Ureter (tissue), 1 donor: ENCODE measurements at regions not wholly inside any gene's neighbourhood (a gene's known extent, or its start where the extent isn't known, plus 50 kb on each side); places are given as distances from the start of the nearest gene placed in this dataset.
"Not testable (repeated sequence)": the region's sequence is repeated elsewhere in the genome, so short reads cannot be mapped to it uniquely, and the experiment has no call there.

Experiments used
- DNase-seq: peaks from one replicate; pipeline ENCODE4 v3.0.0-alpha.2; 2020; ENCODE audit warnings: low spot score
- donor health status: DM: yes; HTN: yes; CAD: no.

DNA sequence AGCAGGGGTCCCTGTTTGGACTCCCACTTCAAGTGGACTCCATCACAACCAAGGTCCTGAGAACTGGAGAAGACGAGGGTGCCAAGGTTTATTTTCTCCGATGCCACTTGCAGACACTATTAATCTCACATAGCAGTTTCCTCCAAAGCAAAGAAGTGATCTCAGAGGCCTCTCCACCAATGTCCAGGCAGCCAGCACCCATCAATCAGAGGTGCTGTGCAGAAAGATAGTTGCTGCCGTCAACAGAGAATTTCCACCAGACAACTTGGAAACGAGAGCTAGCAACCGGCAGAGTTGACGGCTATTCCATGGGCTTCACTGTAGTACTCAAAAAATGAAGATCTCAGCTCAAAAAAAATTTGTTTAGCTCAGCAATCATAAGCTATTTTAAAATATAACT is 438.6 kb upstream of the PFKP start:
- no peak for DNase-seq

DNA sequence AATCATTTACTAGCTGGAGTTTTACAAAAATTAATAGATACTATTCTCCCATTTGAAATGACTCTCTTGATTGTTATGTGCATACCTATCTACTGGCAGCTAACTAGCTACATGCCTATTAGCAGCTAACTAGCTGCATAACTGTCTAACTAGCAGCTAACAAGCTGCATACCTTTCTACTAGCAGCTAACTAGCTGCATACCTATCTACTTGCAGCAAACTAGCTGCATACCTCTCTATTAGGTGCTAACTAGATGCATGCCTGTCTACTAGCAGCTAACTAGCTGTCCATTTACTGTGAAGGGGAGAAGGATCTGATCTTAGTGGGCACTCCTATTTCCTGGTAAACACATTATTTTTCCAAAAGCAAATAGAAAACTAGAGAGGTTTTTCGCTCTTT is 439.4 kb upstream of the PFKP start:
- DNase-seq, result no peak

DNA sequence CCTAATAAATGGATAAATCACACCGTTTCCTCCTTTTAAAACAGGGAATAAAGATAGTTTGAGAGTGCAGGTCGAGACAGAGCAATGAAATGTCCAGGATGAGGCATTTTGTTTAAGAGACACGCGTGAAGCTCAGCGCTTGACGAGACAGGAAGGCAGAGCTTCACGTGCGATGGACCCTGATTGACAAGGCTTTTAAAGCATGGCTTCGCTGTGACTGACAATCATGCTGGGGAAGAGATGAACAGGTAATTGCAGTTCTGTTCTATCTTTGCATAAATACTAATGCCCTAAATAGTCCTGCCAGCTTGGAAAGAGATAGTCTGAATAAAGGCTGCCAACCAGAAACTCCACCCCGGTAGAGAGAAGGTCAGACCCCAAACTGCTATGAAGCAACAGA is 442.3 kb upstream of the PFKP start:
- DNase-seq, result no peak

DNA sequence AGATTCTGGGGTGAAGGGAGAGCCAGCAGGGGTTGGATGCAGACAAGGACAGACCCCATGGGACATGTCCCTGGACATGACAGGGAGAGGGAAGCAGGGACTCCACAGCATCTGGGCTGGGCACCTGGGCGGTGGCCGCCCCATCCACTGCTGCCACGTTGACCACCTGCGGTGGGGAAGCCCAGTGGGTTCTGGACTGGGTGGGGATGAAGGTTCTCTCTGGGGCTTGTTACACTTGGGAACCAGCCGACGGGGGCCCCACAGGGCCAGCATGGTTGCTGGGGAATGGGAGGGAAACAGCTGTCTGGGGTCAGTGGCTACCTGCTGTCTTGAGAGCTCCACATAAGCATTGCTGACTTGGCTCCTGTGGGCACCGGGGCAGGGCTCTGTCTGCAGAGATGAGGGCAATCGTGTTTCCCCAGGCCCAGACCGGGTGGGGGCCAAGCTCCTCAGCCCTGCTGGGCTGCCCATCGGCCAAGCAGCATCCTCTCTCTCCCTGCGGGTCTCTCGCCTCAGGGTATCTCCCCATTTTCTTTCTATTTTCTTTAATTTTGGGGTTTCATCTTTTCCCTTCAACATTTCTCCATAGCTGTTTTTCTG is 443.6 kb upstream of the PFKP start:
- no peak for DNase-seq

DNA sequence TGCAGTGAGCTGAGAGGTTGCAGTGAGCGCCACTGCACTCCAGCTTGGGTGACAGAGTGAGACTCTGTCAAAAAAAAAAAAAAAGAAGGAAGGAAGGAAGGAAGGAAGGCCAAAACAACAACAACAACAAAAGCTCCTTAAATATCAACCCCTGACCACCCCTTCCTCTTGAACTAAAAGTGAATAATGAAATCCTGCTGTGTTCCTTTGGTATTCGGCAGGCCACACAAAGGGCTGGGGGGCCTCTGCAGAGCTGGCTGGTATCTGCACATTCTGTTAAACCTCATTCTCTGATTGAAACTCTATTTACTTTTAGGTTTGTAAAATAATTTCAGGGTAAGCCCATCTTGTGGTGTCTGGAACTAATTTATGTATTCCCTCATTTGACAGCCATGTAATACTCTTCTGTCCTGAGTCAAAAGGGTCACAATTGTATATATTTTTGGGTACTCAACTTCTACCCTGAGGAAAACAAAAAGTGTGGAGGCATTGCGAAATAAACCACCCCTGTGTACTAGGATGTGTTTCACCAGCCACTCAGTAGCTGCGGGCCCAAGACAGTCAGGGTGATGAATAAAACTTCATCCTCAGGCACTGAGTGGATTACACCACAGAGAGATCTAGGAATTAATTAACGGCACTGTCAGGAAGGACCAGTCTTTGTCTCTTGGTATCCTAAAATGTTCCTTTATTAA is 446.4 kb upstream of the PFKP start:
- DNase-seq, result no peak

DNA sequence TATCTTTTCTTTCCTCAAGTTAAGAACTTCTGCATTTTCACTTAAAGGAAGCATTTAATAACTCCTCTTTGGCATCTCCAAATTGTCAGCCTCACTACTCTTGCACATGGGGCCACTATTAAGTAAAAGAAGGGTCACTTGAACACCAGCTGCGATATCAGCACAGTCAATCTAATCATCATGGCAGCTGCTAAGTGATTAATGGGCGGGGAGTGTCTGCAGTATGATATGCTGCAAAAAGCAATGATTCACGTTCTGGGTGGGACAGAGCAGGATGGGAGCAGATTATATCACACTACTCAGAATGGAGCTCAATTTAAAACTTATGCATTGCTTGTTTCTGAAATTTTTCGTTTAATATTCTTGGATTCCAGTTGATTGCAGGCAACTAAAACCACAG is 447.4 kb upstream of the PFKP start:
- no peak for DNase-seq

DNA sequence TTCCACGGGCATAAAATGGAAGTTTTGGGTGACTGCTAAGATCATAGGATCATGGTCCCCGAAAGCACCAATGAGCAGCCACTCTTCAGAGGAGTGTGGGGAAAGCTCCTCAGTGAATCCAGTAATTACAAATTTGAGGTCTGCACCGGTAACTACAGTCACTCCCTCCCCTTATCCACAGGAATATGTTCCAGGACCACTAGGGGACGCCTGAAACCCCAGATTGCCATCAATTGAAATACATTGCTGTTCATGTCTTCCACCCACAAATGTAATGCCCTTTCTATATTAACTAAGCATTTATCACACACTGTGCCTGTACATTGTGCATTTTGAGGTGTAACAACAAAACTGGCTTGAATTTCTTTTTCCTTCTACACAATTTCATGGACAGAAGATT is 447.9 kb upstream of the PFKP start:
- DNase-seq, result no peak

DNA sequence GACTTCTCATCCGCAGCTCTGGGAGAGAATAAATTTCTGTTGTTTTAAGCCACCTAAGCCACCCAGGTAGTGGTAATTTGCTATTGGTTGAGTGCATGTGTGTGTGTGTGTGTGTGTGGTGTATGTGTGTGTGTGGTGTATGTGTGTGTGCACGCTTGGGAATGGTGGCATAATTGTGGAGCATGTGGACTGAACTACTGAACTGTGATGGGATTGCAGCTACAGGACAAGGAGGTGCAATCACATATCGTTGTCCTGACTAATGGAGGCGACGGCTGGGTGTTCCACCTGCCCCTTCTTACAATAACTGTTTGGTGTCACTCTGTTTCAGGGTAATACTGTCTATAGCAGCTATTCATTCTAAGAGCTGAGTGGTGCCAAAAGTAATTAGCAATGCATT is 448.7 kb upstream of the PFKP start:
- no peak for DNase-seq

DNA sequence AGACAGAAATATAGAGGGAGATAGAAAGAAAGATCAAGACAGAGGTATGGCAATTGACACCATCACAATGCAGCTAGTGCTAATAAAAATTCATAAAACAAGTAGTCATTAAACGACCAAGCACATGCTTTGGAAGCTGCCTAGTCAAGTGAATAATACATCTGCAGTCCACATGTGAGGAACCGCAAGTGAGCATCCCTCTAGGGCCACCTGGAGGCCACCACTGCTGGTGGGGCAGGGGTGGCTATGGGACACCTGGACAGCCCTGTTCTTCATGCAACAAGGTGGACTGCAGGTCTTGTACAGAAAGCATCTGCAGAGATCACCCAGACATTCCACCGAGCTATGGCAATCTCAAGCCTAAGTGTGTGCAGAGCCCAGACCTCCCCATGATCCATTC is 451.1 kb upstream of the PFKP start:
- DNase-seq, result no peak

DNA sequence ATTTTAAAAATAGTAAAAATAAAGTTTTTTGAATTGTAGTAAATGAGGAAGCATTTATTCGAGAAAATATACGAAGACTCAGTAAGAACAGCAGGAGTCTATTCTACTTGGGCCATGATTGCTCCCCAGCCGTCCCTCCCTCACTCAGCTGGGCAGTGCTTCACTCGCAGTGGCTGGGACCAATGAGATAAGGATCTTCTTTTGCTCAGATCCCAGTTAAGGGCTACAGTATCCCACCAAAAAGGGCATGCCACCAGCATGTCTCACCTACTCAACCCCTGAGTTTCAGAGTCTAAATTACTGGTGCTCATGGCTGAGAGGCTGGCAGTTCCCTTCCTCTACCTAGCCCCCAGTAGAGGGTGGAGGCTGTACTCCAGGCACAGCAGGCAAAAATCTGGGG is 455.7 kb upstream of the PFKP start:
- DNase-seq, result no peak

DNA sequence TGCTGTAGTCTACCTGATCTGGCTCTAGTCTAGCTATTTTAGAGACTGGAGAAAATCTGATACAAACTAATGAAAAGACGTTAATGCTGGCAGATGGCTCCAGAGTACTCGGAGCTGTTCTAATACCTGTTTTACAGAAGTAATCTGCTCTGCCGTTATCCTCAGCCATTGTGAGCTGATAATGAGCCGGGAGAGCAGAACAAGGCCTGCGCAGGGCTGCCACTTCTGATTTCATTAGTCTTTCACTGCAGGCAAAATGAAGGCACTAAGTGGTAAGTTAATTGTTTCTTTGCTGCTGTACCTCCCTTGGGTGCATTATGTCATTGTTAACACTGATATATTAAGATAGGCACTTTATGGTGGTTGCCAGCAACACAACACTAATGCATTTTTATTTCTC is 456.4 kb upstream of the PFKP start:
- DNase-seq, result no peak

DNA sequence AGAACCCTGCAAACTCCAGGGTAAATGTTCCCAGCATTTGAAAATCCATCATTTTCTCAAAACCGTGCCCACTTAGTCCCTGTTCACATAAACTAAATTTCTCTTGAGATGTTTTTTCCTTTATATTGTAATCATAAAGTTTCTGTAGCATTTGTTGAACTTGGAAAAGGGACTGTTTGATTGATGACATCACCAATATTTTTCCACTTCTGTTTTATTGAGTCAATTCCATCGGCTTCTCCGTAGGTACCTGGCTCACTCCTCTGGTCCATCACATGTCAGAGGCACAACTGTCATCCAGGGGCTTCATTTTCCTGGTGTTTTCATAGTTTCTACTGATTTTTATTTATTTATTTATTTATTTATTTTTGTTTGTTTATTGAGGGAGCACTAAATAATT is 462.5 kb upstream of the PFKP start:
- no peak for DNase-seq

DNA sequence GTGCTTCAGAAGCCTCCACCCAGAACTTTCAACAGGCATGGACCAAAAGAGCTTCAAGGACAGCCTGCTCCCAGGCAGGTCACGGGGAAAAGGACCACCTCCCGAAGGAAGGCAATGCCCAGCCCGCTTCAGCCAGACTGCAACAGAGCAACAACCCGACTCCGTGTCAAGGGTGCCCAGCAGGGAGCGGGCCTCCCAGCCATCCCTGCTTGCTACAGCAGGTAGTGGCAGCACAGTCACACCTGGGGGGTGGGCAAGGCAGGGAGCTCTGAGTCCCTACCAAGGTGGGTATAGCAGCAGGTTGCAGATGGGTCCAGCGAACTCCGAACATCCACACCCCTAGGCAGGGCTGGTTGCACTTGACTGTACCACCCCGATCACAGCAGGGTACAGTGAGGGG is 467.8 kb upstream of the PFKP start:
- DNase-seq, result no peak

DNA sequence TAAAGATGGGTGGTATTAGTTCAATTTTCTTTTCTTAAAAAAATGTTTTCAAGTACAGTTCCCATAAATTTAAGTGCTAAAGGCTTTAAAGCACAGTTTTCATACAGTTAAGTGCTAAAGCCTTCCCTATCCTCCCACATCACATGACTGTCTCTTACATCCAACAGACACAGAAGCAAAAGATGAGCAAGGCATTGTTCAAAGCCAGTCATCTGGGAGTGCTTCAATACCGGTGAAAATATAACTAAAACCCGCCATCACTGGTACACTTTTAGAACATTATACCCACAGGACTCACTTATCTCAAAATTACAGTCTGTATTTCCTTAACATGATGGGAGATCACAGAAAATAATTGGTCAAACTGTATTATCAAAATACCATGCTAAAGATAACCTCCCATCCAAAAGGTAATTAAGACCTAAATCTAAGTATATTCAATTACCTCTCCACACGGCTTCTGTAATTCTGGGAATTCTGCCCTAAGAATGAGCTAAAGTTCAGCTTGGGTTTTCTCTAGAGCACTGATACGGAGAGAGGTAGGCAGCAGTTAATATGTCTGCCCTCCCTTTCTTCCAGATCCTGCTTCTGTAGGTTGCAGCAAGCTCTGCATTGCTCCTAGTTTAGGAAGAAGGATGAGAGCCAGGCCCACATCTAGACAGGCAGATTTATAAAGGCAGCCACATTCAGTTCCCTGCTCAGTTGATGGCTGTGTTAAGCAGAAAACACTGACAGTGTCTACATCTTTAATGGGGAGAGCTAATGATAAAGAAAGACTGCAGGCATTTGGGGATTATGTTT is 474.8 kb upstream of the PFKP start:
- DNase-seq, result no peak

DNA sequence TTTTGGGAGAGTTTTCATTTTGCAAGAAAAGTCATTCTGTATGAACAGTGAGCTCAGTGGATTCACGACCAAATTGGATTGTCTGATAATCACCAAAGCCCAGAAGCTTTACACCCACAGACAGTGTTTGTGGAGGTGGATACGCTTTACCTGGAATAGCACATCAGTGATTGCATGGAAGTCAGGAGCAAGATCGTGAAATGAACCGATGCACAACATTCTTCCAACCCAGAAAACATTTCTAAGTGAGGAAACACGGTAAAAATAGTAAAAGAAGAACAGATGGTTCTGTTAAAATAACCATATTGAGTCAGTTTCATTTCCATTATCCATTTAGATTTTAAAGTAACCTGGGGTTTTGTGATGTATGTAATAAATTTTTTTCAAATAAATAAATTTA is 478.2 kb upstream of the PFKP start:
- no peak for DNase-seq

DNA sequence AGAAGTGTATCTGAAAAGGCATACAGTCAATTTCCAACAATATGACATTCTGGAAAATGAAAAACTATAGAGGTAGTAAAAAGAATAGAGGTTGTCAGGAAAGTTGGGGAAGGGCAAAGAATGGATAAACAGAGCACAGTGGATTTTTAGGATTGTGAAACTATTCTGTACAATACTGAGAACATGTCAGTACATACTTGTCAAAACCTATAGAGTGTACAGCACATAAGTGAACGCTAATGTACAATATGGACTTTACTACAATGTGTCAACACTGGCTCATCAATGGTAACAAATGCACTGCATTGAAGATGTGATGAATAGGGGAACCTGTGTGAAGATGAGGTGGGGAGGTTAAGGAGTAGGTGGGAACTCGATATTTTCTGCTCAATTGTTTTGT is 483.0 kb upstream of the PFKP start:
- DNase-seq, result no peak

DNA sequence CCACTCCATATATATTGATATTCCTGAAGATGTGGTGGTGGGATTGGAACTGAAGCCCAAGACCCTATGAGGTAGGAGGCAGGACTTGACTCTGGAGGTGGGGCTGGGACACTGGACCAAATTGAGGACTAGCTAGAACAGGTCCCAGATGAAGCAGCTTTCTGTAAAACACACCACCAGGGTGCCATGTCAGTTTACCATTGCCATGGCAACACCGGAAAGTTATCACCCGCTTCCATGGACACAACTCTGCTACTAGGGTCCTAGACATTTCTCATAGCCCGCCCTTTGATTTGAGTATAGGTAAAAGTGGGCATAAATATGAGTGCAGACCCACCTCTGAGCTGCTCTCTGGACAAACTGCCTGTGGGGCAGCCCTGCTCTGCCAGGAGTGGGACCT is 490.5 kb upstream of the PFKP start:
- DNase-seq, result no peak

DNA sequence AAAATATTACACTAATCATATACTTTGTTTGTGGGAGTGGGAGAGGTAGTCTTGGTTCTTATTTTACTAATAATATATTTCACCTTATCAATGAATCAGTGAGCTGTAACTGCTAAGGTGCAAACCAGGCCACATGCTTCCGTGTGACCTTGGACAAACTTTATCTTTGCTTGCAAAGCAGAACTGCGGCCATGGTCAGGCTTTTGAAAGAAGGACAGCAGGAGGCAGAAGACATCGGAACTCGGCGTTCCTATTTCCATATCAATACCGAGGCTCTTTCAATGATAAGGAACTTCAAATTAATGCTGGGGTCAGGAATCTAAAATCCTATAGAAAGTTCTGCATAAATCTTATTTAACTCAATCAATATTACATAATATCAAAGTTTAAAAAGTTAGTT is 491.9 kb upstream of the PFKP start:
- DNase-seq, result no peak

DNA sequence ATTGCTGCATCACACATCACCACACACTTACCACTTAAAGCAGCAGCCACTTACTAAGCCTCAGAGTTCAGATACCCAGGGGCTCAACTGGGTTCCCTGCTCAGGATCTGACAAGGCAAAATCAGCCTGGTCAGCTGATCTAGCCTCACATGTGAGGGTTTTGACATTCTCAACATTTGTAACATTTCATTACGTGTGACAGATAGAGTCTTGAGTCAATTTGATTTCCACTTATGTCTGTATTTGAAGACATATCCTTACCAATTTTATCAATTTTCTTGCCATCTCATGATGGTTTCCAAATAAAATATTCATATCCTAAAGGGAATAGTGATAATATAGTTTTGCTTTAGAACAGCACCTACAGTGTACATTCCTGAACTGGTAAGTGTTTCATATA is 494.7 kb upstream of the PFKP start:
- DNase-seq, result no peak

DNA sequence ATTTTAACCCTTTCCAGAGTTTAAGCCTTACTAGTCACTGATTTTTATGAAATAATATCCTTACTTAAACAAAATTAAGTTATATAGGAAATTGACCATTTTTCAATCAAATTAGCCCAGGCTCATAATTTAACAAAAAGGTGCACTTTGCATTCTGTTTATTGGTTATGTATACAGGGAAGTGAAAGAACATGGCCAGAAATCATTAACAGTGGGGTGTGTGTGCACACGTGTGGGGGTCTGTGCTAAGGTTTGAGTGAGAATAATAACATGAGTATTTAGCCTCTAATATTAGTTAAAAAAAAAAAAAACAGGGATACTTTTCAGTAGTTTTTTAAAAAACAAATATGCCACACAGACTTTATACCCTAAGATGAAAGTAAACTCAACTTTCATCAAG is 510.5 kb upstream of the PFKP start:
- no peak for DNase-seq

DNA sequence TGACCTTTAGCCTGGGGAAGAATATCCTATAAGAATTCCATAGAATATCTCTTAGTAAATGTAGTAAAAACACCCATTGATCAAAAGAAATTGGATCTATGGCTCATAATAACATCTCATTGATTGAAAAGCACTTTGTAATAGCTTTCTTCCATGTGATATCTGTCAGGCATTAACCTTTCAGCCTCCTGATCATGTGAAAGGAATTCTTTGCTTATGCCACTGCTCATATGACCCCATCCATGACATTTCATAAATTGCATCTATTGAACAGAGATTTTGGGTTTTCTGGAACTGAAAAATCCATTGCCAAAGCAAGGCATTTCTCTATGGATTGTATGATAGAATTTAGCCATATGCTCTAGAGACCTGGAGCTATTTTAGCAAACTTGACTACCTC is 519.3 kb upstream of the PFKP start:
- DNase-seq, result no peak

DNA sequence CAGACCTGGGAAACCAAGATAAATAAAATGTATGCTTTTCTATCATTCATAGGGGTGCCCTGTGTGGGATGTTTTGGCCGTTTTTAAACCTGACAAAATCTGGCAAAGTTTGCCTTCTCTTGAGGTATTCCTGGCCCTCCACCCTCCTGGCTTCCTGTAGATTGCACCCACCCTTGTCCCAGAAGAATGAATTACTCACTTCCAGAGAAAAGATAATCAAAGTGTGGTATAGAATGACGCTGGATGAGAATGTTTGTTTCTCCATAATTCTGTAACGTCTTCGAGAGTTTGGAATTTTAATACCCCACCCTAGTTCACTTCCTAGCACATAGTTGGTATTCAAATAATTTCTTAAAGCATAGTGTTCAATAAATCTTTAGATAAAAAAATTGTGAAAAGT is 519.7 kb upstream of the PFKP start:
- DNase-seq, result no peak

DNA sequence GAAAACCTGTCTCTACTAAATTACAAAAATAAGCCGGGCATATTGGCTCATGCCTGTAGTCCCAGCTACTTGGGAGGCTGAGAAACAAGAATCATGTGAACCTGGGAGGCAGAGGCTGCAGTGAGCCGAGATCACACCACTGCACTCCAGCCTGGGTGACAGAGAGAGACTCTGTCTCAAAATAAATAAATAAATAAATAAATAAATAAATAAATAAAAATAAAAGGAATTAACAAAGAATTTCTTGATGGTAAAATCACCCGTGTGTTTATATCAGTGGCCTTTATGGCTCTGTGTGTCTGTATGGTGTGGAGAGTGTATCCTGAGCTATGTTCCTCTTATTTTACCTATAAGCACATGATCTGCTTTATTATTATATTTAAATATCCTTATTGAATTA is 520.5 kb upstream of the PFKP start:
- DNase-seq, result not testable (repeated sequence)
